CD14-positive monocyte (primary cell): ENCODE measurements at regions not wholly inside any gene's neighbourhood (a gene's known extent, or its start where the extent isn't known, plus 50 kb on each side); places are given as distances from the start of the nearest gene placed in this dataset.

Source experiments
- DNase-seq, 3 donors: peaks; one replicate each; pipeline ENCODE4 v3.0.0-alpha.2; 2011 to 2022
- H2AFZ ChIP-seq: 2 replicates; pipeline ENCODE4 v1.6.0; 2012; ENCODE audit warnings: mild to moderate bottlenecking, low read depth, low read length, inconsistent platforms; ENCODE audit not compliant: insufficient read depth, poor library complexity, severe bottlenecking
- H3K27ac ChIP-seq, 2 donors: 1 replicate in 1 of 2; 2 replicates in 1 of 2; pipeline ENCODE4 v1.5.1; 2012 to 2013; ENCODE audit warnings: low read length in 2 of 2, control low read depth in 1 of 2, inconsistent platforms in 1 of 2, low read depth in 1 of 2, mild to moderate bottlenecking in 1 of 2
- H3K27me3 ChIP-seq, 2 donors: one replicate each; pipeline versions ENCODE4 v1.6.0 to v1.6.1; 2011 to 2013; ENCODE audit warnings: low read length in 2 of 2; ENCODE audit not compliant: control insufficient read depth in 2 of 2, insufficient read depth in 2 of 2
- H3K36me3 ChIP-seq, 2 donors: replicated peaks in 1 of 2; 1 replicate in 1 of 2; 2 replicates in 1 of 2; pipeline versions ENCODE4 v1.5.1 to v1.6.1; 2012 to 2013; ENCODE audit warnings: low read length in 2 of 2, control low read depth in 1 of 2, inconsistent platforms in 1 of 2, mild to moderate bottlenecking in 1 of 2; ENCODE audit not compliant: insufficient read depth in 2 of 2, control insufficient read depth in 1 of 2
- H3K4me1 ChIP-seq, 2 donors: 1 replicate in 1 of 2; 2 replicates in 1 of 2; pipeline versions ENCODE4 v1.5.1 to v1.6.1; 2012 to 2013; ENCODE audit warnings: low read length in 2 of 2, control low read depth in 1 of 2, inconsistent platforms in 1 of 2, mild to moderate bottlenecking in 1 of 2, moderate library complexity in 1 of 2; ENCODE audit not compliant: insufficient read depth in 2 of 2, control insufficient read depth in 1 of 2
- H3K4me2 ChIP-seq: replicated peaks from 2 replicates; pipeline ENCODE3; 2012; ENCODE audit warnings: low read length, moderate library complexity, mild to moderate bottlenecking; ENCODE audit not compliant: poor library complexity, severe bottlenecking; ENCODE audit errors: extremely low read depth
- H3K4me3 ChIP-seq, 3 experiments: fragments of 200-600 bp in 1 of 3; sonication (generic) in 1 of 3; replicated peaks in 1 of 3; 1 replicate in 2 of 3; 2 replicates in 1 of 3; pipeline ENCODE4 v1.5.1; 2011 to 2013; ENCODE audit warnings: low read length in 3 of 3, mild to moderate bottlenecking in 3 of 3, control low read depth in 2 of 3, low read depth in 2 of 3, inconsistent platforms in 1 of 3, moderate library complexity in 1 of 3
- H3K79me2 ChIP-seq: 2 replicates; pipeline ENCODE4 v1.6.0; 2012; ENCODE audit warnings: mild to moderate bottlenecking, control low read depth, inconsistent platforms, low read length, moderate library complexity; ENCODE audit not compliant: insufficient read depth
- H3K9ac ChIP-seq: 2 replicates; pipeline ENCODE4 v1.6.0; 2017; ENCODE audit warnings: low read length, mild to moderate bottlenecking; ENCODE audit not compliant: insufficient read depth, poor library complexity, severe bottlenecking
- H3K9me3 ChIP-seq, 2 donors: replicated peaks in 1 of 2; 1 replicate in 1 of 2; 2 replicates in 1 of 2; pipeline versions ENCODE4 v1.5.1 to v1.6.1; 2012 to 2013; ENCODE audit warnings: low read length in 2 of 2, control low read depth in 1 of 2; ENCODE audit not compliant: control insufficient read depth in 1 of 2, insufficient read depth in 1 of 2
- H4K20me1 ChIP-seq: 2 replicates; pipeline ENCODE4 v1.6.0; 2012; ENCODE audit warnings: mild to moderate bottlenecking, low read length, control low read depth, moderate library complexity; ENCODE audit not compliant: insufficient read depth
- H3K27ac Mint-ChIP-seq, 7 donors: one replicate each; pipeline ENCODE4 v1.8.0; 2020; ENCODE audit warnings: mild to moderate bottlenecking in 7 of 7, mixed read lengths in 7 of 7, moderate library complexity in 6 of 7, inconsistent platforms in 2 of 7
- H3K27me3 Mint-ChIP-seq, 3 donors: one replicate each; pipeline ENCODE4 v1.8.0; 2021 to 2022; ENCODE audit warnings: low read depth in 3 of 3, mild to moderate bottlenecking in 3 of 3, mixed read lengths in 3 of 3, moderate library complexity in 3 of 3, inconsistent platforms in 1 of 3
- H3K36me3 Mint-ChIP-seq, 2 donors: one replicate each; pipeline ENCODE4 v1.8.0; 2020; ENCODE audit warnings: mixed read lengths in 2 of 2, inconsistent platforms in 1 of 2, mild to moderate bottlenecking in 1 of 2
- H3K4me1 Mint-ChIP-seq: one replicate; pipeline ENCODE4 v1.8.0; 2020; ENCODE audit warnings: mild to moderate bottlenecking, mixed read lengths
- H3K4me3 Mint-ChIP-seq, 2 donors: one replicate each; pipeline ENCODE4 v1.8.0; 2020; ENCODE audit warnings: mild to moderate bottlenecking in 2 of 2, mixed read lengths in 2 of 2, moderate library complexity in 1 of 2
- H3K9me3 Mint-ChIP-seq, 7 donors: one replicate each; pipeline ENCODE4 v1.8.0; 2020 to 2022; ENCODE audit warnings: mixed read lengths in 7 of 7, mild to moderate bottlenecking in 6 of 7, moderate library complexity in 6 of 7, inconsistent platforms in 2 of 7
- WGBS: methylation state at CpG from one replicate; pipeline ENCODE4 v1.1.5; 2013; ENCODE audit warnings: missing lambda C conversion rate; ENCODE audit not compliant: insufficient coverage; 5-methylcytosine and 5-hydroxymethylcytosine counted together
- intact Hi-C, 2 donors: fragments of 100-400 bp; cut with micrococcal nuclease; formaldehyde crosslinking; loops; one replicate each; pipeline versions ENCODE4 v1.15.0 to v1.15.1; 2023
- TF ChIP-seq, protein P1 (sequence below): fragments of 200-600 bp; IDR thresholded peaks from one replicate; pipeline ENCODE4 v1.8.0; 2022; ENCODE audit warnings: antibody characterized with exemption, mild to moderate bottlenecking

DNA sequence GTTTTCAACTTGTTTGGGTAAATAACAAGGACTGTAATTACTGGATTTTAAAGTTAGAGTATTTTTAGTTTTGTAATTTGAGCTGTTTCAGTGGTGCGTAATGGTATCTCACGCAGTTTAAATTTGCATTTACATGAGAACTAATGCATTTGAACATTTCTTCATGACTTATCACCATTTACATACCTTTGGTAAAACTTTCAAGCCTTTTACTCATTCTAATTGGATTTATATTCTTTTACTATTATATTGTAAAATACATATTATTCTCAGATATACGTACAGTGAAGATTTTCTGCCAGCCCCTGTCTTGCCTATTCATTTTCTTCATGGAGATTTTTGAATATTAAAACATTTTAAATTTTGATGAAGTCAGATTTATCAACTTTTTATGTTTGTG is 703.8 kb downstream of the MECOM start:
- Histone ChIP-seq H3K9me3 (no peaks in the 10 kb centered on the region), H3K4me2 (no peak overlapping the region), H4K20me1 (no peaks in the 10 kb centered on the region), H3K9ac (no peak overlapping the region), H3K36me3 (no peaks in the 10 kb centered on the region), H3K27me3 (no peaks in the 10 kb centered on the region), H3K27ac (no peak overlapping the region), H3K4me3 (no peak overlapping the region), H3K4me1 (no peaks in the 10 kb centered on the region), H3K79me2 (no peaks in the 10 kb centered on the region), H2AFZ (no peak overlapping the region)
- Mint-ChIP-seq H3K27me3 (no peaks in the 10 kb centered on the region), H3K27ac (no peak overlapping the region), H3K36me3 (no peaks in the 10 kb centered on the region), H3K4me1 (no peaks in the 10 kb centered on the region), H3K4me3 (no peak overlapping the region), H3K9me3 (peaks cover 0 to 6% (median 0%) of the 10 kb centered on the region in 7 donors)
- WGBS = no CpG with 5 or more reads among the region's 3 CpGs
- intact Hi-C loops = no loop called here
- TF ChIP-seq, protein P1, sequence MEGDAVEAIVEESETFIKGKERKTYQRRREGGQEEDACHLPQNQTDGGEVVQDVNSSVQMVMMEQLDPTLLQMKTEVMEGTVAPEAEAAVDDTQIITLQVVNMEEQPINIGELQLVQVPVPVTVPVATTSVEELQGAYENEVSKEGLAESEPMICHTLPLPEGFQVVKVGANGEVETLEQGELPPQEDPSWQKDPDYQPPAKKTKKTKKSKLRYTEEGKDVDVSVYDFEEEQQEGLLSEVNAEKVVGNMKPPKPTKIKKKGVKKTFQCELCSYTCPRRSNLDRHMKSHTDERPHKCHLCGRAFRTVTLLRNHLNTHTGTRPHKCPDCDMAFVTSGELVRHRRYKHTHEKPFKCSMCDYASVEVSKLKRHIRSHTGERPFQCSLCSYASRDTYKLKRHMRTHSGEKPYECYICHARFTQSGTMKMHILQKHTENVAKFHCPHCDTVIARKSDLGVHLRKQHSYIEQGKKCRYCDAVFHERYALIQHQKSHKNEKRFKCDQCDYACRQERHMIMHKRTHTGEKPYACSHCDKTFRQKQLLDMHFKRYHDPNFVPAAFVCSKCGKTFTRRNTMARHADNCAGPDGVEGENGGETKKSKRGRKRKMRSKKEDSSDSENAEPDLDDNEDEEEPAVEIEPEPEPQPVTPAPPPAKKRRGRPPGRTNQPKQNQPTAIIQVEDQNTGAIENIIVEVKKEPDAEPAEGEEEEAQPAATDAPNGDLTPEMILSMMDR = no peak
- no peak for DNase-seq

DNA sequence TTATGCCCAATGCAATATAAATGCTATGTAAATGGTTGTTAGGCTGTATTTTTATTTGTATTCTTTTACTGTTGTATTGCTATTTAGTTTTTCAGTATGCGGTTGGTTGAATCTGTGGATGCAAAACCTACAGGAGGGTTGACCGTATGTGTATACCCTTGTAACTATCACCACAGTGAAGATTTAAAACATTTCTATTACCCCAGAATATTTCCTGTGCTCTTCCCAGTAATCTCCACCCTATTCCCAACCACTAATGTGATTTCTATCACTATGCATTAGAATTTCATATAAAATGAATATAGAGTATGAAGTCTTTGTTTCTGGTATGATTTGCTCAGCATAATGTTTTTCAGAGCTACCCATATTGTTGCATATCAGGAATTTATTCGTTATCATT is 705.0 kb downstream of the MECOM start:
- no peak overlapping the region for H3K4me3 ChIP-seq
- Mint-ChIP-seq H3K4me1 (no peaks in the 10 kb centered on the region), H3K27ac (no peak overlapping the region), H3K9me3 (peaks cover 0 to 6% (median 0%) of the 10 kb centered on the region in 7 donors), H3K36me3 (no peaks in the 10 kb centered on the region), H3K27me3 (no peaks in the 10 kb centered on the region), H3K4me3 (no peak overlapping the region)
- H4K20me1 ChIP-seq = no peaks in the 10 kb centered on the region
- no peaks in the 10 kb centered on the region for H3K79me2 ChIP-seq
- no CpG with 5 or more reads among the region's 3 CpGs for WGBS
- no peaks in the 10 kb centered on the region for H3K36me3 ChIP-seq
- H3K4me1 ChIP-seq = no peaks in the 10 kb centered on the region
- intact Hi-C loops = no loop called here
- H3K27me3 ChIP-seq = no peaks in the 10 kb centered on the region
- H3K4me2 ChIP-seq = no peak overlapping the region
- no peak overlapping the region for H2AFZ ChIP-seq
- no peak overlapping the region for H3K9ac ChIP-seq
- H3K9me3 ChIP-seq = peaks cover 0 to 3% of the 10 kb centered on the region in 2 donors
- no peak for DNase-seq
- TF ChIP-seq, protein P1 = no peak
- no peak overlapping the region for H3K27ac ChIP-seq
